GM18502 (cell line): ENCODE measurements at regions not wholly inside any gene's neighbourhood (a gene's known extent, or its start where the extent isn't known, plus 50 kb on each side); places are given as distances from the start of the nearest gene placed in this dataset.
"Not testable (repeated sequence)": the region's sequence is repeated elsewhere in the genome, so short reads cannot be mapped to it uniquely, and the experiment has no call there.

ENCODE experiments used
- ATAC-seq: cut with Tn5 transposase; IDR thresholded peaks from one replicate; pipeline ENCODE4 v1.9.1; 2021; ENCODE audit warnings: mild to moderate bottlenecking; ENCODE audit not compliant: unreplicated experiment, poor library complexity

DNA sequence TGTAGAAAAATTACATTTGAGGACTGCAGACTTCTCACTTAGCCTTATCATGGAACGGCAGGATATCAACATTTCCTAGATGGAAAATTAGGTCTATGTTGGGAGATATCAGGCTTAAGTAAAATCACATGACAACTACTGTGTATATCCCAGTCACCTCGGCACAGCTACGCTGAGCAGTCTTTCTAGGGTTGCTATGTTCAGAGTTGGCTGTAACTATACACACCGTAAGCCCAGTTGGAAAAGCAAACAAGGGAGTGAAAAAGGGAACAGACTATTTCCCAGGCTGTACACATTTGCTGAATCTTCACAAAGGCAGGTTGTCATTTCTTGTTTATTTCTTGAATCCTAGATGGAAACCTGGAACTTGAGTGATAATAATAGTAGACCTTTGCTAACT, 80.7 kb upstream of the PTPRK start:
- ATAC-seq = no peak

DNA sequence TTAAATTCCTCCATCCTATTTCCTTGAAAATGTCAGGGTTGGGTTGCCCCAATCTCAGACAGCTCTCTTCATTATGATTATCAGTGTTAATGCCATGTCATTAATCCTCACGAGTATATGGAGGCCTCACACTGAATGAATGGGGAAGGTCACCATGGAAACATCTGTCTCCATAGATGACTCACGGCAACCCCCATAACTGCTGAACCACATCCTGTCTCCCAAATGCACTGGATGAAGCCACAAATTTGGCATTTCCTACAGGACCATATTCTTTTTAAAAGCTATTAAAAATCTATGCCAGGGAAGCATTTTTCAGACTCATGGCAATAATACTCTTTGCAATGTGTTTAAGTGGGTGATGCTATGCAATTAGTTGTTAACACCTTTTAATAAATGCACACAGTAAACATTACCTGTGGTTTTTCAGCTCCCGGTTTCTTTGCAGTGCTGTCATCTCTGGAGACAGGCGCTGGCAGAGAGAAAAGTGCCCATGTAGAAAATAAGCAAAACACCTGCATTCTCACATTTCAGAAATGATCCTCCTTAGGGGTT, 80.1 kb upstream of the PTPRK start:
- peak; percentile 80 for ATAC-seq

DNA sequence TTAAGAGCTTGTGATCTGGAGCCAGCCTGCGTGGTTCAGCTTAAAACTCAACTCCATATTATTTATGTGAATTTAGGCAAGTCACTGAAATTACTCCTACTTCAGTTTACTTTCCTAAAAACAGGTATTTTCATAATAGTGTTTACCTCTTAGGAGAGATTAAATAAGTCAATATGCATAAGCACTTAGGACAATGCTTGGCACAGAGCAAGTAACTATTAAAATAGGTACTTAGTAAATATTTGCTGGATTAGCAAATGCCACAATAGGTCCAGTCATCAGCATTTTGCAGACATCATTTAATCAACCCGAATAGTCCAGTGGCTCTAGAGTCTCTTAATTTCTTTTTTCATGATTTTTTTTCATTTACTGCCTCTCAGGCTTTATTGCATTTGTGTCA, 78.6 kb upstream of the PTPRK start:
- ATAC-seq = no peak

DNA sequence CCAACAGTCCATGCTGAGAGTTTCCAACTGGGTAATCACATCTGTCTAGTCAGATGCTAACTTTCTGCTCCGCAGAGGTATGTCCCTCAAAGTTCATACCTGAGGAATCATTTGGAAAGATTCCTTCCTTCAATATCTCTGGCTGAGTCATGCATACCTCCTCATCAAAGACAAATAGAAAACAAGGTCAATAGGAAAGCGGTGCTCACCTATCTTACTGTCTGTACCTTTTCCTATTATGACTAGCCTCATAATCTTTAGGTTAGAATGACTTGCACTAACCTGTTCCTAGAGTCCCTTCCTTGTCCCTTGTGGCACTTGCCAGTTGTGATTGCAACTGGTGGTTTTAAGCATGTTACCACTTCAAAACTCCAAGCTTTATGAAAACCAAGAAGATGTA, 78.2 kb upstream of the PTPRK start:
- peak; percentile 35 for ATAC-seq

DNA sequence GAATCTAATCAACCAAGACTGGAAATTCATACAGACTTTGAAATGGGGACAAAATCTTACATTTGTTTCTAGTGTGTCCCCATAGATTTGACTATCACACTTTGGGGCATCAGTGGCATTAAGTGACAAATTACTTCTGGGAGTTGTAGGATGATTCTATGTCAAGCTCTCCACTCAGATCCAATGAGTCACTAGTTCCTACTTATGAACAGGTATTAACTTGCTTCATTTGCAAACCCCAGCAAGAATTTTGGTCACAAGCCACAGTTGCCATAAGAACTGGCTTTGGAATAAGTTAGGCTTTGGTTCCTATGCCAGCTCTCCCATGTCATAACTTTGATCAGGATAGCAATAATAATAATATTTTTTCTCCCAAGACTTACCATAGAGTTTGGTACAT, 77.6 kb upstream of the PTPRK start:
- ATAC-seq = no peak

DNA sequence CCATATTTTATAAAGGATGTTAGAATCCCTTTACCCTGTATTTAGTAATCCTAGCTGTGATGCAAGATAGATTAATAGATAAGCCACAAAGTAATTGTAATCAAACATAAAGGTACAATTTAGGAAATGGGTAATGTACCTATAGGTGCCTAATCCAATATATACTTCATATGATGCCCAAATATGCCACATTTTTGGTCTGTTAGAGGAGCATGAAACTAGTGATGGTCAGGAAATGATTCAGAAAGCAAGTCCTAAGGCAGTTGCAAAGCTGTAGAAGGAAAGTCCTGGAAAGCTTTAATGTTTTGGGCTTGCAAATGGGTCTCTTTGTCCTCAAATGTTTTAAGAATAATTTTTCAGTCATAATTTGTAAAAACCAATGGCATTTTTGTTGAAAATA, 76.6 kb upstream of the PTPRK start:
- ATAC-seq = no peak

DNA sequence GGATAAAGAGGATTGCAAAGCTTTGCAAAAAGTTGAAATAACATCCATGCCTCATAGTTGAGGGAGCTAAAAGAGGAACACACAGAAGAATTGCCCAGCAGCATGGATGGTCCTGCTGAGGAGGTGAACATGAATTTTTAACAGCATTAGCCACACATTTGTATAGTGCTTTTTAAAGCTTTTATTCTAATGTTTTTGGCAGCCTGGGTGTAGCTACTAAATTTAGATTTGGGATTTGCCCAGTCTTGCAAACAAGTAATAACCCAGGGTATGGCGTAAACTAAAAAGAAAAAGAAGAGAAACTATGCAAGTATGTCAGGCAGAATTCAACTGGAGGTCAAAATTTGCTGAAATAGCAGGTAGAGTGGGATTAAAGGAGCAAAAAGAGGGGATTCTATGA, 75.1 kb upstream of the PTPRK start:
- ATAC-seq = no peak

DNA sequence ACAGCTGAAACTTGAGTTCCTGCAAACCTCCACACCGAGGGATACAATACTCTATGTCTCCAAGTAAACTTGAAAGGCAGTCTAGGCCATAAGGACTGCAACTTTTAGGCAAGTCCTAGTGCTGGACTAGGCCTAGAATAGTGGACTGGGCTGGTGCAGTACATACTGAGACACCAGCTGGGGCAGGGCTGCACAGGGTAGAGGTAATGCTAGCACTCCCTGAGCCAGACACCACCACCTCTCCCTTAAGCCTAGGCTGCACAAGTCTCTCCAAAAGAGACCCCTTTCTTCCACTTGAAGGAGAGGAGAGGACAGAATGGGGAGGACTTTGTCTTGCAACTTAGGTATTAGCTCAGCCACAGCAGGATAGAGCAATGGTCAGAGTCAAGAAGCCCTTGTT, 65.7 kb upstream of the PTPRK start:
- no peak for ATAC-seq

DNA sequence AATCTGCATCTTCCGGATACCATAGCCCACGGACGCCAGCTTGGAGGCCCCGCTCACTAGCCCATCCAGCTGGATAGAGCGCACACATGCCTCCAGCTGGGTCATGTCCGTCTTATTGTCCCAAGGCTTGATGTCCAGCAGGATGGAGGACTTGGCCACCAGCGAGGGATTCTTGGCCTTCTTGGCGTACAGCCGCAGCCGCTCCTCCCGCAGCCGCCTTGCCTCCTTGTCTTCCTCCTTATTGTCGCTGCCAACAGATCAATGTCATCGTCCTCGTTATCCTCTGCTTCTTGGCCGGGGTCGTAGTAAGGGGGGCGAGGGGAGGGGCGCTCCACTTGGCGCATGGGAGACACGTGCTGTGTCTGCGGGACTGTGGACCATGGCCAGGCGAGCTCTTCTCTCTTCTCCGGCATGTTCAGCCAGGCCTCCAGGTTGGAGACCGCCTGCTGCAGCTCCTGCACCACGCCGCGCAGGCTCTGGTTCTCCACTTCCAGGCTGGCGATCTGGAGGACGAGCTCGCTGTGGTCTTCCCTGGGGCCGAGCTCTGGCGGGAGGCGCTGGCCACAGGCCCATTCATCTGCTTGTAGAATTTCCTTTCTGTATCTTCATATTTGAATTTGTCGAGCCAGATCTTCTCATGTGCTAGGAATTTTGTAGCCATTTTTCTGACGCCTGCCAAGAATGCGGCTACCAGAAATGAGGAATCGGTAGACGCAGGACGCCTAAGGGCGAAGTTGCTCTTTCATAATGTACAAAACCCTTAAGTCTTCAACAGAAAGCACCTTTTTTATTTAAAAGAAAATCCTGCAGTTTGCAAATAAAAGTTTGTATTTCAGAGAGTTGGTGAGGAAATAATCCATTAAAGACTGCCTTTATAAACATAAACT, 60.1 kb upstream of the PTPRK start:
- no peak for ATAC-seq

DNA sequence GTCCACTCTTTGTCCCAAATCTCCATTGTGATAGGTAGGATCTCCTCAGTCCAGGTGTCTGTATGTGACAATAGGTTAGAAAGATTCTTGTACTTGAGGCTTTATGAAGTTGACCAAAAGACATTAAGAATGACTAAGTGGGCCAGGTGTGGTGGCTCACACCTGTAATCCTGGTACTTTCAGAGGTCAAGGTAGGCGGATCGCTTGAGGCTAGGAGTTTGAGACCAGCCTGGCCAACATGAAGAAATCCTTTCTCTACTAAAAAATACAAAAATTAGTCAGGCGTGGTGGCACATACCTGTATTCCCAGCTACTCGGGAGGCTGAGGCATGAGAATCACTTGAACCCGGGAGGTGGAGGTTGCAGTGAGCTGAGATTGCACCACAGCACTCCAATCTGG, 54.9 kb upstream of the PTPRK start:
- not testable (repeated sequence) for ATAC-seq

DNA sequence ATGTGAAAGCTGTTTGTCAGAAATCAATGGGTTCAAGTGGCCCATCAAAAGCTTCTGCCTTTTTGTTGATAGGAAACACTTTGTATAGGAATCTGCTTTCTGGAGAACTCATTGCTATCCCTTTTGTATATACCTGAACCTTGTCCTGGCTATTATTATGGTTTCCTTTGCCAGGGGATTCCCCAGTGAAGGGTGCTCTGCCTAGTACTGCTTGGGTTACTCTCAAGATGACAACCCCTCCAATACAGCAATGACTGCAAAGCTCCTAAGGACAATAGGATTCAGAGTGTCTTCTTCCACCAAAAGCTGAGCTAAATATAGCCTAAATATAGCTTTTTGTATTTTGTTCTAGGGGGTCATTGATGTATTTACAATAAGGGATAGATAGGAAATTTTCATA, 54.0 kb upstream of the PTPRK start:
- peak; percentile 68 for ATAC-seq

DNA sequence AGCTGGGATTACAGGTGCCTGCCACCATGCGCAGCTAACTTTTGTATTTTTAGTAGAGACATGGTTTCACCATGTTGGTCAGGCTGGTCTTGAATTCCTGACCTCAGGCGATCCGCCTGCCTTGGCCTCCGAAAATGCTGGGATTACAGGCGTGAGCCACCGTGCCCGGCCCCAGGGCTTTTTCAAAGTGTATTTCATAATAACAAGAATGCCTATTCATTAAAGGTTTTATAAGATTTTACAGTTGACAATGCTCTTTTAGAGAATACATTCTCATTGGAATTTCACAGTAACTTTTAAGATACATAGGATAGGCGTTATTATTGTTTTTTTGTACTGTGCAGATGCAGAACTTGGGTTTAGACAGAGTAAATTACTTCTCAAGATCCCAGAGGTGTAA, 52.6 kb upstream of the PTPRK start:
- ATAC-seq = no peak

DNA sequence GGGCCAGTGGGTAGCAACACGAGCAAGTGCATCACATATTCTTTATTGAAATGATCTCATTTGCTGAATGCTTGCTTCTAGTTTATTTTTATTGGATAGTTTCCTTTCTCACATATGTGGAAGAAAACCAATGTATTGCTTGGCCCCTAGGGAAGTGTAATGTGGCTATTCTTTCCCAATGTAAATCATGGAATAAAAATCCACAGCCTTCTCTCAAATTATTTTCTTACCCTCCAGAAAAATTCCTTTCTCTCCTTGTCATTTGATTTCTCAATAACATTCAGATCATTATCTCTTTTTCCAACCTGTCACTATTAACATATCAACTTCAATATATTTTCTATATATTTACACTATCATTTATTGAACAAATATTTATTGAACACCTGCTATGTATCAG, 51.9 kb upstream of the PTPRK start:
- ATAC-seq = no peak

DNA sequence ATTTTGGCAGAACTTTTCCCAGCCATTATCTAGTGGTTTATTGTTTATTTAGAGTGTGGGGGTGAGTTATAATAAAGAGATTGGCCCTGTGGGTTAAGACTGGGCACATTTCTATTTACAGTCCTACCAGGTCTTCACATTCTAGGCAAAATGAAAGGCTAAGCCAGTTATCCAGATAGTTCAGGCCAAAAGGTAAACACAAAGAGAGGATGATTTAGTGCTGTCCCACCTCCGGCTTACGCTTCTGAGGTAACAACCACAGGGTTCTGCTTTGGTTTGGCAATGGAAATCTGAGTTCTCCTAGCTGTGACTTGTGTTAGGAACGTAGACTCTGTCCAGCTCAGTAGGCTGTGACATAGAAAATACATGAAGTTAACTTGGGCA, 50.3 kb upstream of the PTPRK start:
- ATAC-seq = no peak

DNA sequence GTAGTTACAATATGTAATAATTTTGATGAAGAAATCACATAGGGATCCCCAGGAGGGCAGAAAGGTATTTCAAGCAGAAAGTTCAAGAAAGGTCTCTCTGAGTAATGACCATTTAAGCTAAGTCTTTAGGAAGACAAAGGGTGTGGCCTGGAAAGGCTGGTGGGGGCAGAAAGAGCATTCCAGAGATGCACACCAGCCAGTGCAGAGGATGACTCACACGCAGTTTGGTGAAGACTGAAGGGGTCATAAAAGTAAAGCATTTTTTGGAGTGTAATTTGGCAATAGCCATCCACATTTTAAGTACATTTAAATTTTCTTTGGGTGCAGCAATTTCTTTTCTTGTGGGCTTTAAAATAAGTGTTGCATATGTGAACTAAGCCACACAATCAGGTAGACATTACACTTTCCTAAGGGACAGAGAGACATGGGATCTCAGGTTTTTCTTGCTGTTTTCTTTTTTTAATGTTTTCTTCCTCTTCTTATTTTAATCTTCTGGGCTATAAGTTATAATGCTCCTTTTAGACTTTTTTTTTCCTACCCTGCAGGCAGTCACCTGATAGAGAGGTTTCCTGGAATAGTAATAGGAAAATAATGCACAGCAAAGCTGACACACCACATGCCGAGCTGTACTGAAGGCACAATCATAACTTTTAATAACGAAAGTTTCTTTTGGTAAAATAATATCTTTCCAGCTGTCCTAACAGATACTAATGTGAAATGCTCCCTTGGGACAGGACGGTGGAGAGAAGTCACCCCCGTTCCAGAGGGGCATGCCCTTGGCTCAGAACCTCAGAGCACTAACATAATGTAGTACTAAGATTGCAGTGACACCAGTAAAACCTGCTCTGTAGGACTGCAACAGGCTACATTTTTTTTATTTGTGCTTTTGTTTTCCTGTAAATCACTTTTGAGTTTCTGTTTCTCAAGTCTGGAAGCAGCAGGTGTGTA, 49.6 kb upstream of the PTPRK start:
- no peak for ATAC-seq
